ENCODE measurements at regions not wholly inside any gene's neighbourhood (a gene's known extent, or its start where the extent isn't known, plus 50 kb on each side); places are given as distances from the start of the nearest gene placed in this dataset.

DNA sequence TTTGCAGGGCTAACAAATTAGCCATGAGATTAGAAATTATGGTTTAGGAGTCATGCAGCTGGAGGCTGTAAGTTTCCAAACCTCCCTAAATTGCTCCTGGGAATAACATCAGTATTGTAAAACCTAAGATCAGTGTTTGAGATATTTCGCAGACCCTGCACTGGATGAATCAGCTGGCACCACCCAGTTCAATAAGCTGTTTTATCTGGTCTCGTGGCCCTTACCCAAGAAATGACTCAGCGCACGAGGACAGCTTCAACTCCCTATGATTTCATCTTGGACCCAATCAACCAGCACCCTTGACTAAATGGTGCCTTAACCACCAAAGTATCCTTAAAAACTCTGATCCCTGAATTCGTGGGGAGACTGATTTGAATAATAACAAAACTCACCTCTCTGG is 482.0 kb upstream of the PCDH15 start:
- TF ChIP-seq EZH2phosphoT487 (IDR thresholded peaks at IDR 0.05), result no peak
- TF ChIP-seq, protein P1, sequence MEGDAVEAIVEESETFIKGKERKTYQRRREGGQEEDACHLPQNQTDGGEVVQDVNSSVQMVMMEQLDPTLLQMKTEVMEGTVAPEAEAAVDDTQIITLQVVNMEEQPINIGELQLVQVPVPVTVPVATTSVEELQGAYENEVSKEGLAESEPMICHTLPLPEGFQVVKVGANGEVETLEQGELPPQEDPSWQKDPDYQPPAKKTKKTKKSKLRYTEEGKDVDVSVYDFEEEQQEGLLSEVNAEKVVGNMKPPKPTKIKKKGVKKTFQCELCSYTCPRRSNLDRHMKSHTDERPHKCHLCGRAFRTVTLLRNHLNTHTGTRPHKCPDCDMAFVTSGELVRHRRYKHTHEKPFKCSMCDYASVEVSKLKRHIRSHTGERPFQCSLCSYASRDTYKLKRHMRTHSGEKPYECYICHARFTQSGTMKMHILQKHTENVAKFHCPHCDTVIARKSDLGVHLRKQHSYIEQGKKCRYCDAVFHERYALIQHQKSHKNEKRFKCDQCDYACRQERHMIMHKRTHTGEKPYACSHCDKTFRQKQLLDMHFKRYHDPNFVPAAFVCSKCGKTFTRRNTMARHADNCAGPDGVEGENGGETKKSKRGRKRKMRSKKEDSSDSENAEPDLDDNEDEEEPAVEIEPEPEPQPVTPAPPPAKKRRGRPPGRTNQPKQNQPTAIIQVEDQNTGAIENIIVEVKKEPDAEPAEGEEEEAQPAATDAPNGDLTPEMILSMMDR (IDR thresholded peaks at IDR 0.05), result no peak

Measured in neural progenitor cell (in vitro differentiated cells).